ENCODE measurements at regions not wholly inside any gene's neighbourhood (a gene's known extent, or its start where the extent isn't known, plus 50 kb on each side); places are given as distances from the start of the nearest gene placed in this dataset.

- TF ChIP-seq CTCF (IDR thresholded peaks at IDR 0.05) = no peak
- no peak for TF ChIP-seq POLR2AphosphoS5 (IDR thresholded peaks at IDR 0.05)
Measured at GRCh38 chr4:177008071-177008835, 215.5 kb upstream of the VEGFC start.

Data from suprapubic skin (tissue), 3 donors.